ENCODE measurements at regions not wholly inside any gene's neighbourhood (a gene's known extent, or its start where the extent isn't known, plus 50 kb on each side); places are given as distances from the start of the nearest gene placed in this dataset.

- H3K4me1 ChIP-seq (ENCODE audit: control insufficient read depth, extremely low read depth, insufficient read depth, low read length), result no peaks in the 10 kb centered on the region
- dilution Hi-C loops (cut with MboI; ENCODE audit: extremely low pct_ligation_motif_present, low sequenced_read_pairs), result no loop called here
- H3K9me1 ChIP-seq (ENCODE audit: control insufficient read depth, extremely low read depth, insufficient read depth, low read length), result no peaks in the 10 kb centered on the region
- H3K27ac ChIP-seq (ENCODE audit: control insufficient read depth, insufficient read depth, low read length), result no peak overlapping the region
- no peaks in the 10 kb centered on the region for H4K20me1 ChIP-seq (ENCODE audit: control insufficient read depth, extremely low read depth, insufficient read depth, low read length)
- TF ChIP-seq CTCF (optimal IDR thresholded peaks at IDR 0.05 in 1 of 3, IDR thresholded peaks at IDR 0.05 in 1 of 3, conservative IDR thresholded peaks at IDR 0.05 in 1 of 3; ENCODE audit: extremely low read depth in 1 of 3, insufficient read depth in 2 of 3, low read length in 3 of 3), result no peak
- no peak for TF ChIP-seq EZH2 (IDR thresholded peaks at IDR 0.05; ENCODE audit: low read length)
- no peak overlapping the region for H3K4me2 ChIP-seq (ENCODE audit: control insufficient read depth, extremely low read depth, insufficient read depth, low read depth, low read length)
- H3K9ac ChIP-seq (ENCODE audit: control insufficient read depth, extremely low read depth, insufficient read depth, low read length), result no peak overlapping the region
- H3K79me2 ChIP-seq (ENCODE audit: control insufficient read depth, insufficient read depth, low read length), result no peaks in the 10 kb centered on the region
- H2AFZ ChIP-seq (ENCODE audit: control insufficient read depth, low read length), result no peak overlapping the region
- no peaks in the 10 kb centered on the region for H3K9me3 ChIP-seq (ENCODE audit: control insufficient read depth, low read depth, low read length)
- FAIRE-seq, result no peak
- H3K4me3 ChIP-seq (ENCODE audit: control insufficient read depth in 2 of 3, extremely low read depth in 1 of 3, insufficient read depth in 2 of 3, low read depth in 1 of 3, low read length in 3 of 3), result no peak overlapping the region
- no peaks in the 10 kb centered on the region for H3K27me3 ChIP-seq (ENCODE audit: control insufficient read depth, extremely low read depth, insufficient read depth, low read length)
- H3K36me3 ChIP-seq (ENCODE audit: control insufficient read depth in 2 of 2, extremely low read depth in 1 of 2, insufficient read depth in 2 of 2, low read length in 2 of 2), result no peaks in the 10 kb centered on the region
- no peak for DNase-seq (ENCODE audit: low read depth, low spot score)
Measured at GRCh38 chr12:84718906-84719305, 193.7 kb downstream of the SLC6A15 start.

DNA sequence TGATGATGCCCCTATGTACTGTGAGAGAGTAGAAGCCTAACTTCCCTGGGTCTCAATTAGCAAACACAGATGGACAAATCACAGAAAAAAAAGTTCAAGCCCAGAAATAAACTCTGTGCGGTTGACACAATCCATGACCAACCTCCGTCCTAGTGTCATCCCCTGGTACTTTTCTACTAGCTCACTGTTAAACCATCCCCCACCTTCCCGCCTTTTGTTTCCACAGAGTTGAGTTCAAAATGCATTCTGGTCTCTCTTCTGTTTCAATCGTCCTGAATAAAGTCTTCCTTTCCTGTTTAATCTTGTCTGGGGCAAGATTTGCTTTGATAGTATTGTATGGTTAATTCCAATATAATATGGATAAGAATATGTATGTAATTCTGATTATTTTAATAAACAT is 199.9 kb downstream of the SLC6A15 start:
- Histone ChIP-seq H4K20me1 (ENCODE audit: control insufficient read depth, extremely low read depth, insufficient read depth, low read length) (no peaks in the 10 kb centered on the region), H3K9me1 (ENCODE audit: control insufficient read depth, extremely low read depth, insufficient read depth, low read length) (no peaks in the 10 kb centered on the region), H2AFZ (ENCODE audit: control insufficient read depth, low read length) (no peak overlapping the region), H3K9ac (ENCODE audit: control insufficient read depth, extremely low read depth, insufficient read depth, low read length) (no peak overlapping the region), H3K27ac (ENCODE audit: control insufficient read depth, insufficient read depth, low read length) (no peak overlapping the region), H3K79me2 (ENCODE audit: control insufficient read depth, insufficient read depth, low read length) (no peaks in the 10 kb centered on the region), H3K4me2 (ENCODE audit: control insufficient read depth, extremely low read depth, insufficient read depth, low read depth, low read length) (no peak overlapping the region), H3K9me3 (ENCODE audit: control insufficient read depth, low read depth, low read length) (no peaks in the 10 kb centered on the region), H3K27me3 (ENCODE audit: control insufficient read depth, extremely low read depth, insufficient read depth, low read length) (no peaks in the 10 kb centered on the region), H3K4me1 (ENCODE audit: control insufficient read depth, extremely low read depth, insufficient read depth, low read length) (no peaks in the 10 kb centered on the region), H3K4me3 (ENCODE audit: control insufficient read depth in 2 of 3, extremely low read depth in 1 of 3, insufficient read depth in 2 of 3, low read depth in 1 of 3, low read length in 3 of 3) (no peak overlapping the region), H3K36me3 (ENCODE audit: control insufficient read depth in 2 of 2, extremely low read depth in 1 of 2, insufficient read depth in 2 of 2, low read length in 2 of 2) (no peaks in the 10 kb centered on the region)
- dilution Hi-C loops (cut with MboI; ENCODE audit: extremely low pct_ligation_motif_present, low sequenced_read_pairs), result no loop called here
- TF ChIP-seq CTCF (optimal IDR thresholded peaks at IDR 0.05 in 1 of 3, IDR thresholded peaks at IDR 0.05 in 1 of 3, conservative IDR thresholded peaks at IDR 0.05 in 1 of 3; ENCODE audit: extremely low read depth in 1 of 3, insufficient read depth in 2 of 3, low read length in 3 of 3), result no peak
- FAIRE-seq (no peak), DNase-seq (ENCODE audit: low read depth, low spot score) (no peak)

Measured in keratinocyte (primary cell).